NCI-H748 (cell line): ENCODE measurements at regions not wholly inside any gene's neighbourhood (a gene's known extent, or its start where the extent isn't known, plus 50 kb on each side); places are given as distances from the start of the nearest gene placed in this dataset.

Experiments used
- DNase-seq: peaks from one replicate; lab custom pipeline; 2025; ENCODE audit not compliant: unreplicated experiment; lab: John Stamatoyannopoulos, UW

- no peak for DNase-seq
Measured at GRCh38 chr6:81253821-81254220, 498.7 kb downstream of the TENT5A start.

- DNase-seq: no peak
Measured at GRCh38 chr6:81252231-81252630, 500.2 kb downstream of the TENT5A start.

DNA sequence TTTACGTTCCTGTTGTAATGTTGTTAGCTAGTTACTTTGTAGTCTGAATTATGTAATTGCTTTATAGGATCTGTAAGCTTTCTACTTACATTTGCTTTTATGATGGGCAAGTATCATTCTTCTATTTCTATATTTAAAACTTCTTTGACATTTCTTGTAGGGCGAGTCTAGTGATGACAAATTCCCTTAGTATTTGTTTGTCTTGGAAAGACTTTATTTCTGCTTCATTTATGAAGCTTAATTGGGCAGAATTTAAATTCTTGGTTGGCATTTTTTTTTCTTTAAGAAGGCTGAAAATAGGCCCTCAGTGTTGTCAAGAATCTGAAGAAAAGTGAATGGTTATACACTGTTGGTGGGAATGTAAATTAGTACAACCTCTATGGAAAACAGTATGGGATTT lies 506.3 kb downstream of the TENT5A start:
- DNase-seq: no peak

- no peak for DNase-seq
Measured at GRCh38 chr6:81242624-81243023, 509.9 kb downstream of the TENT5A start.

DNA sequence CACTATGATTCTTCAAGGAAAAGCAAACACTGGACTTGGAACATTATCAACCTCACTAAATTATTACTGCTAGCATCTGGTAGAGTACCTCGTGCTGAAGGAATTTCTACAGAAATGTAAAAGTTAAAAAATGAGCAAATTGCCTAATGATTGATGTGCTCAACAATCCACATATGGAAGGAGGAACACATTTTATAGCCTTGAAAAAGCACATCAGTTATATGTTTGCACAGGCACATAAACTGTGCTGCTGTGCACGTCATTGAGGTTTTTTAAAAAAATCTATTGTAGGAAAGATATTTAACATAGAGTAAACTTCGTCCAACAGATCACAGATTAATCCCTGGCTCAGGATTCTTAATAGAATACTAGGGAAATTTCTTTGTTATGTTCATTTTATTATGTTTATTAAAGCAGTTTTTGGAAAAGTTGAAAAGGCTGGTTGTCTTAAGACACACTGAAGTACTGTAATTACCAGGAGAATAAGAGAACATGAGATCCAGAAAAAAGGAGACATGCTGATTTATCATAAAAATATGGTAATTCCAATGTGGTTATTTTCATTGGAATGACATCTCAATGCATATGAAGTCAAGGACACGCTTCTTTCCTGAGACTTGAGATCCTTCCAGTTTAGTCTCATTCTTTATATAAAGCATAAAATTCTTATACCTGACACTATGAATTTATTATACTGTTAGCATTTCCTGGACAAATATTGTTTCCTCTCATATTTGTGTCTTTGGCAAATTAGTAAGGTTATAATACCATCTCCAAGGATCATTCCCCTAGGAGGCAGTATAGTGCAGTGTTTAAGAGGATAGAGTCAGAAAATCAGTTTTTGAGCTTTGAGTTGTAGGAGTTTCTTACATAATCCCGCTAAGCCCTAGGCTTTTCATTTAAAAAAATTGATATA lies 511.1 kb downstream of the TENT5A start:
- peak; percentile 52 for DNase-seq

DNA sequence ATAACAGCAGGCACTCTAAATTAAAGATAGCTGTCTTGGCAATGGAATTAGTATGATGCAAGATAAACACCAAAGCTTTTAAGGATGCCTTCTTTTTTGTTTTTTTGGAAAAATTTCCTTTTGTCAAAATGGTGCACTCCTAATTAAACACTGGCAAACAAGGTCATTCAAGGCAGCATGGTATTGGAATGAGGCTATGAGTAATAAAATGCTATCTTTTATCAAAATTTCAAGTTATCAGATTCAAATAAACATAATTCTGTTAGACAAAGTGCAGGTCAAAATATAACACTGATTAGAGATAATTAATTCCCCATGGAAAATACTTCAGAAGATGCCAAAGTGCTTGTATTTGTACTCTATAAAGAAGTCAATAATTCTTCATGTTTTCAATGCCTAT lies 514.1 kb downstream of the TENT5A start:
- no peak for DNase-seq

GRCh38 chr6:81237226-81237625 lies 515.3 kb downstream of the TENT5A start:
- no peak for DNase-seq

DNA sequence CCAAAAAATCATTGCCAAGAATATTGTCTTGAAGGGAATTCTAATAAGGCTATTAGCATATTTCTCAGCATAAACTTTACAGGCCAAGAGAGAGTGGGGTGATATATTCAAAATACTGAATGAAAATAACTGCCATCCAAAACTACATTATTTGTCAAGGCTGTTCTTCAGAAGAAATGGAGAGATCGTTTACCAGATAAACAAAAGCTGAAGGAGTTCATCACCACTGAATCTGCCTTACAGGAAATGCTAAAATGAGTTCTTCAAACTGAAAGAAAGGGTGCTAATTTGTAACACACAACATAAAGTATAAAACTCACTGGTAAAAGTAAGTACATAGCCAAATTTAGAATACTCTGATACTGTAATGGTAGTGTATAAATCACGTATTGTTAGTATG lies 517.0 kb downstream of the TENT5A start:
- no peak for DNase-seq

GRCh38 chr6:81233990-81234389 lies 518.5 kb downstream of the TENT5A start:
- DNase-seq: no peak

GRCh38 chr6:81228912-81229555 lies 523.4 kb downstream of the TENT5A start:
- DNase-seq: no peak

DNA sequence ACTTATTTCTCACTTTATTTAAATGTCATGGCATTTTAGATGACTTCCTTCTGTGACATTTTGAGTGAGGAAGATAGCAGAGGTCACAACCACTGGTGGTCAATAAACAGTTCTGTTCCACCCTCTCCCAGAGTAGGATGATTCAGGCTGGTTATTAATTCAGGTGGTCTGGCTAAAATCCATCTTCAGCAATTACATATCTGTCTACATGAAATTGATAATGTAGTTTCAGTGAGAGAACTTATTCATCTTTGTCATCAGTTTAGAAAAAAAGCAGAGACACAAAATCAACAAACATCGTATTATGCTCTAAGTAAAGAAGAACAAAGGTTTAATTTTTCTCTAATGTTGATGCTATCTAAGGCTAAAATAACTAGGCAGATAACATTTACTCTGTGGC lies 525.5 kb downstream of the TENT5A start:
- no peak for DNase-seq

DNA sequence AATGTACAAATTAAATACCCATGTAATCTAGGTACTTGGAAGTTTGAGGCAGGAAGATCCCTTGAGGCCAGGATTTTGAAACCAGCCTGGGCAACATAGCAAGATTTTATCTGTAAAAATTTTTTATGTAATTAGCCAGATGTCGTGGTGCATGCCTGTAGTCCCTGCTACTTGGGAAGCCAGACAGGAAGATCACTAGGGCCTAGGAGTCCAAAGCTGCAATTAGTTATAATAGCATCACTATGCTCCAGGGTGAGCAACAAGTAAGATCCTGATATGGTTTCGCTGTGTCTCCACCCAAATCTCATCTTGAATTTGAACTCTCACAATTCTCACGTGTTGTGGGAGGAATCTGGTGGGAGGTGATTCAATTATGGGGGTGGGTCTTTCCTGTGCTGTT lies 535.8 kb downstream of the TENT5A start:
- no peak for DNase-seq

GRCh38 chr6:81215092-81215432 lies 537.4 kb downstream of the TENT5A start:
- DNase-seq: no peak

- no peak for DNase-seq
Measured at GRCh38 chr6:81214414-81215091, 537.9 kb downstream of the TENT5A start.

DNA sequence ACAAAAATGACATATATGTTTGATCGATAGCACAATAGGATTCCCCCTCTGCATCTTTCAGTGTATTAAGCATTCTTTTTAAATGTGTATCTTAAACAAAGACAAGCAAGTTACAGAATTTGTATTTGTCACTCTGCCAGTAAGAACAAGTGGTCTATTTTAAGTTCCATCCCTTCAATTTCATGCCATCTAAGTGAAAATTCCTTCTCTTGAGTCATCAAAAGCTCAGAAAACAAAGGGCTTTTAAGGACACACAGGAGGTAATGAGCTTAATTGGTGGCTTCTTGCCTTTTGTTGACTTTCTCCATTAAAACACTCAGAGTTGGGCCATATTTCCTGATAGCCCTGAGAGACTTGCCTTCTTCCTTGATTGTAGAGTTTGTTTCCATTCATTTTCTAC lies 547.8 kb downstream of the TENT5A start:
- peak; percentile 86 for DNase-seq

DNA sequence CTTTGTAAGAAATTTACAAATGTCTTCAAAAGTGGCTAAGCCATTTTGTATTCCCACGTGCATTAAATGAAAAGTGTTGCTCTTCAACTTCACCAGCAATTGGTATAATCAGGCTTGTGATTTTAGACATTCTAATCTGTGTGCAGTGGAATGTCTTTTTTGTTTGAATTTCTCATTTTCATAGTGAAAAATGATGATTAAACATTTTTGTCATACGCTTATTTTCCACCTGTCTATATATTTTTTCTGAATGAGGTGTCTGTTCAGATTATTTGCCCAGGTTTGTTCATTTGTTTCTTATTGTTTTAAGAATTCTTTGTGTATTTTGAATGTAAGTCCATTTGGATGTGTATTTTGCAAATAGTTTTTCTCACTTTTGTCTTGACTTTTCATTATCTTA lies 558.1 kb downstream of the TENT5A start:
- DNase-seq: no peak

DNA sequence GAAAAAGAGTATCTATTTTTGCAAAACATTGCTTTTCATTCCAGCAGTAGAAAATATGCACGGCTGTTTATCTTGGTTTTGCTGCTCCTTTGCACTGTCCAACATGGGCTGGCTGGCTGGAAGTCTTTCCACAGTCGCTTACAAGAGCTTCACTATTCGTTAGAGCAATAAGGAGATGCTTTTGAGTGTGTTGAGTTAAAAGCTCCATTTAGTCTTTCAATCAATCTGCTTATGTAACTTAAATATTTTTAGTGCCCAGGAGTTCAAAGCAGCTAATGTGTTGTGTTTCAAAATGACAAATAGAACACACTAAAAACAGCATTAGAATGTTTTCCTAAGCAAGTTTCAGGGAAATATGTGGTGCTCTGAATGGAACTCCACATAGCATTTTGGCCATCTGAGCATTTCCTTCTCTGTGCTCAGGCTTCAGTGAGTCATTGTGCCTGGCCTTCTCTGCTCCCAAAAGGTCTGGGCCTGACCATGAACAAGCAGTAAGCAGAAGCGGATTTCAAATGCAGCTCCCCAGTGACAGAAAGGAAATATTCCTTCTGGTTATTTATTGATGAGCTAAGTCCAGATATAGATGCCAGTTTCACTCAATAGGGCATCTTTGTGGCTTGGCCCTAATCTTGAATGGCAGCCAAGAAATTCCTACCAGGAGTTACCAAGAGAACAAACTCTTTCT lies 580.3 kb downstream of the TENT5A start:
- DNase-seq: no peak

- no peak for DNase-seq
Measured at GRCh38 chr6:81169166-81169565, 583.3 kb downstream of the TENT5A start.

GRCh38 chr6:81166770-81167169 lies 585.7 kb downstream of the TENT5A start:
- no peak for DNase-seq

GRCh38 chr6:81158956-81159355 lies 593.5 kb downstream of the TENT5A start:
- no peak for DNase-seq

- no peak for DNase-seq
Measured at GRCh38 chr6:81148751-81149150, 603.7 kb downstream of the TENT5A start.
